ENCODE measurements at regions not wholly inside any gene's neighbourhood (a gene's known extent, or its start where the extent isn't known, plus 50 kb on each side); places are given as distances from the start of the nearest gene placed in this dataset.

GRCh38 chr22:44555046-44555445 lies 57.0 kb upstream of the RTL6 start:
- Histone ChIP-seq H3K36me3 (ENCODE audit: insufficient read depth, low read length) (no peaks in the 10 kb centered on the region), H3K9me3 (ENCODE audit: low read depth, low read length) (no peaks in the 10 kb centered on the region), H3K4me3 (no peak overlapping the region), H3K9ac (ENCODE audit: insufficient read length) (no peak overlapping the region), H3K27ac (no peak overlapping the region)
- TF ChIP-seq FOXP2 (optimal IDR thresholded peaks at IDR 0.05; ENCODE audit: control extremely low read depth, extremely low read length, insufficient read depth) (no peak), POLR2AphosphoS5 (IDR thresholded peaks at IDR 0.05; ENCODE audit: borderline replicate concordance, low read depth, low read length) (no peak), EZH2 (IDR thresholded peaks at IDR 0.05) (no peak)
- DNase-seq (ENCODE audit: low read depth, low spot score): no peak

GRCh38 chr22:44554411-44554810 lies 56.4 kb upstream of the RTL6 start:
- Histone ChIP-seq H3K9ac (ENCODE audit: insufficient read length) (no peak overlapping the region), H3K36me3 (ENCODE audit: insufficient read depth, low read length) (no peaks in the 10 kb centered on the region), H3K9me3 (ENCODE audit: low read depth, low read length) (no peaks in the 10 kb centered on the region), H3K27ac (no peak overlapping the region), H3K4me3 (no peak overlapping the region)
- no peak for TF ChIP-seq POLR2AphosphoS5 (IDR thresholded peaks at IDR 0.05; ENCODE audit: borderline replicate concordance, low read depth, low read length)
- DNase-seq (ENCODE audit: low read depth, low spot score): no peak

- H3K9me3 ChIP-seq (ENCODE audit: low read depth, low read length): no peaks in the 10 kb centered on the region
- DNase-seq (ENCODE audit: low read depth, low spot score): no peak
- no peak overlapping the region for H3K27ac ChIP-seq
- no peak overlapping the region for H3K4me3 ChIP-seq
- no peaks in the 10 kb centered on the region for H3K36me3 ChIP-seq (ENCODE audit: insufficient read depth, low read length)
- TF ChIP-seq EZH2 (IDR thresholded peaks at IDR 0.05) (no peak), POLR2AphosphoS5 (IDR thresholded peaks at IDR 0.05; ENCODE audit: borderline replicate concordance, low read depth, low read length) (no peak), FOXP2 (optimal IDR thresholded peaks at IDR 0.05; ENCODE audit: control extremely low read depth, extremely low read length, insufficient read depth) (no peak)
- no peak overlapping the region for H3K9ac ChIP-seq (ENCODE audit: insufficient read length)
These were observed 52.9 kb upstream of the RTL6 start for GRCh38 chr22:44550711-44551491.

GRCh38 chr22:44549701-44550100 lies 51.7 kb upstream of the RTL6 start:
- no peak overlapping the region for H3K4me3 ChIP-seq
- H3K27ac ChIP-seq: no peak overlapping the region
- DNase-seq (ENCODE audit: low read depth, low spot score): no peak
- TF ChIP-seq POLR2AphosphoS5 (IDR thresholded peaks at IDR 0.05; ENCODE audit: borderline replicate concordance, low read depth, low read length) (no peak), EZH2 (IDR thresholded peaks at IDR 0.05) (no peak), FOXP2 (optimal IDR thresholded peaks at IDR 0.05; ENCODE audit: control extremely low read depth, extremely low read length, insufficient read depth) (no peak)
- H3K9me3 ChIP-seq (ENCODE audit: low read depth, low read length): no peaks in the 10 kb centered on the region
- H3K9ac ChIP-seq (ENCODE audit: insufficient read length): no peak overlapping the region
- no peaks in the 10 kb centered on the region for H3K36me3 ChIP-seq (ENCODE audit: insufficient read depth, low read length)

GRCh38 chr22:44548981-44549380 lies 50.9 kb upstream of the RTL6 start:
- H3K9ac ChIP-seq (ENCODE audit: insufficient read length): no peak overlapping the region
- no peak overlapping the region for H3K27ac ChIP-seq
- no peak for DNase-seq (ENCODE audit: low read depth, low spot score)
- H3K36me3 ChIP-seq (ENCODE audit: insufficient read depth, low read length): no peaks in the 10 kb centered on the region
- TF ChIP-seq EZH2 (IDR thresholded peaks at IDR 0.05) (no peak), FOXP2 (optimal IDR thresholded peaks at IDR 0.05; ENCODE audit: control extremely low read depth, extremely low read length, insufficient read depth) (no peak), POLR2AphosphoS5 (IDR thresholded peaks at IDR 0.05; ENCODE audit: borderline replicate concordance, low read depth, low read length) (no peak)
- no peaks in the 10 kb centered on the region for H3K9me3 ChIP-seq (ENCODE audit: low read depth, low read length)
- H3K4me3 ChIP-seq: no peak overlapping the region
